ENCODE measurements at regions not wholly inside any gene's neighbourhood (a gene's known extent, or its start where the extent isn't known, plus 50 kb on each side); places are given as distances from the start of the nearest gene placed in this dataset.

DNA sequence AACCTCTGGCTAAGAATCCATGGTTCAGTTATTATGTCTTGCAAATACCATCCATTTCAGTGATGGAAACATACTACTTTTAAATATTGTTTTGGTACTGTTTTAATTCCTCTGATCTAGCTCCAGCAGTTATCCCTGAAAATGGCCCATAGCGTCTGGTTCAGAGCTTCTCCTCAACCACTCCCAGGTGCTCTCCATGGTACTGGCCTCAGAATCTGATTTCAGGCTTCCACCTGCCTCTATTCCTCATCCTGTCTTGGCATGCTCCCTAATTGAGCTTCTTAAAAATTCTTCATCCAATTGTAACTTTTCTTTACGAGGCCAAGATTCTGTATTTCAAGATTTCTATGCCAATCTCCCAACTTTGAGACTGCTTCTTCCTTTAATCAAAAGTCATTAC lies 236.3 kb downstream of the HTR7 start:
- FAIRE-seq = no peak

DNA sequence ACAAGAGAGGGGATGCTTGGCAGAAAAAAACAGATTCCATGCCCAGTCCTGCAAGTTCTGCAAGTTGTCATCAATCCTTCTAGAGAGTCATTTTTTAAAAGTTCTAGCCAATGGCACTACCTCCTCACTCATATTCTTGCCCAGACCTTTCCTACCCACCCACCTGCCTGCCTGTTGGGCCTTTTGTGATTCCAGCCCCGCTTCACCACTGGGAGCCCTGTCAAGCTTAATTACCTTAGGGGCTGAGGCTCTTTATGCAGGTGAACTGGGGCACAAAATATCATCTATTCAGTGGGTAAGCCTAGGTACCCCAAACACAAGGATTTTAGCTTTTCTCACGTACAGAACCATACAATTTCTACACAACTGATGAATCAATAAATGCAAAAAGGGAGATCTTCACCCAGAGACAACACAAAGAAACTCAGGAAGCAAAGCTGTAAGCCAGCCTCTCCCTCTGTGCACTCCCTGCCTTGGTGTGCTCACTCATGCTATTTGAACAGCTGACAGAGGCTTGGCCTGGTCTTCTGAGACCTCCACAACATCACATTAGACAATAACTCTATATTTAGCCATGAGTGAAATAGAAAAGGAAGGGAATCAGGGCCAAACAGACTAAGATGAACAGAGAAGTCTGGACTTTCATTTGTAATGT lies 222.6 kb downstream of the HTR7 start:
- FAIRE-seq = no peak

More for the DNA sequence above, 236.3 kb downstream of the HTR7 start:
- DNase-seq (ENCODE audit: low spot score in 2 of 2) = no peak

GRCh38 chr10:90640756-90641155 lies 217.1 kb downstream of the HTR7 start:
- no peak for DNase-seq (ENCODE audit: low spot score in 2 of 2)
- no peak for FAIRE-seq

More for the DNA sequence above, 222.6 kb downstream of the HTR7 start:
- no peak for DNase-seq (ENCODE audit: low spot score in 2 of 2)

DNA sequence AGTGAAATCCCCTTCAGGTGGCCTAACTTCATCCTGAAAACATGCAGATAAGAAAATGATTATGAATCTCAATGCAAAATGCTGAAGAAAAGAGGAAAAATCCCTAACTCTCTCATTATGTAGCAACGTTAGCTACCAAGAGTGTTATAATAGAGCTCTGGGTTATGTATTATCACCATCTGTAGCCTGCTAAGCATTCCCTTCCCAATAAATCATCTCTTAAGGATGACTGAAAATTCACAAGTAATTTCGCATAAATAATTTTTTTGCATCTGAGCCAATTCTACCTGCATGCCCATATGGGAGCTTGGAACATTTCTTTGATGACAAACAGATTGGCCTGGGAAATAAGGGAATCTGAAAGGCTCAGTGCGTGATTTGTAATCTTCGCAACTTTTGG lies 216.1 kb downstream of the HTR7 start:
- DNase-seq (ENCODE audit: low spot score in 2 of 2) = no peak
- no peak for FAIRE-seq

DNA sequence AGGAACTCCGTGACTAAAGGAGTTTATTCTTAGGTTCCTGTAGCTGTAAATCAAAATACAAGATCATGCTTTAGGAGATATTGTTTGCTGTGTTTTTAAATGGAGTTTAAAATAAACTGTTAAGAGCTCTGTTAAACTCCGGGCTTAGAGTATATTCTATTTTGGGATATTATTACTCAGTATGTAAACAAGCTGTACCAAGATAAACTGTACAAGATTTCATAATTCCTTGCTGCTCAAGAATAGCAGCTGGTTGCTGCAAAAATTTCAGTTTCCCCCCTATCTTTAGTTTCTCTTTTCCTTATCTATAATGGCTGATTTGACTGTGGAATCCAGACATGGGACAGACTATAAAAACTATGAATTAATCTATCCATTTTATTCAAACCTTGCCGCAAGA lies 215.7 kb downstream of the HTR7 start:
- no peak for FAIRE-seq

DNA sequence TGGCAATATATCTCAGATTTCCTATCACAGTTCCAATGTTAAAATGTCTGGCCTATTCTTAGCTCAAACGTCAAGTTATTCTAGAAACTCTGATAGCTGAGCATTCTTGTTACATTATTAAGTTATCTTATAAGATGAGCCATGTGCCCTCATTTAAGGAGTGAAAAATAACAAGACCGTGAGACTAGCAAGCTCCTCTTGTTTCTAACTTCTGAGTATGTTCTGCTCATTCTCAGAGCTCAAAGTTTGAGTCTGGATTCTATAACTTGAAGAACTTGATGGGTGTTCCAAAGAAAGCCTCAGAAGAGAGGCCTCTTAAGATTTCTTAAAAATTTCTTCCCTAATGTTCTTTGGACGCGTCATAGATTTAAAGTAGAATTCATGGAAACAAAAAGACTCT lies 215.2 kb downstream of the HTR7 start:
- no peak for FAIRE-seq
- DNase-seq (ENCODE audit: low spot score in 2 of 2) = no peak

More for the DNA sequence above, 215.7 kb downstream of the HTR7 start:
- DNase-seq (ENCODE audit: low spot score in 2 of 2) = no peak

- no peak for DNase-seq (ENCODE audit: low spot score in 2 of 2)
- FAIRE-seq = no peak
These were observed 213.7 kb downstream of the HTR7 start for GRCh38 chr10:90644165-90644564.

DNA sequence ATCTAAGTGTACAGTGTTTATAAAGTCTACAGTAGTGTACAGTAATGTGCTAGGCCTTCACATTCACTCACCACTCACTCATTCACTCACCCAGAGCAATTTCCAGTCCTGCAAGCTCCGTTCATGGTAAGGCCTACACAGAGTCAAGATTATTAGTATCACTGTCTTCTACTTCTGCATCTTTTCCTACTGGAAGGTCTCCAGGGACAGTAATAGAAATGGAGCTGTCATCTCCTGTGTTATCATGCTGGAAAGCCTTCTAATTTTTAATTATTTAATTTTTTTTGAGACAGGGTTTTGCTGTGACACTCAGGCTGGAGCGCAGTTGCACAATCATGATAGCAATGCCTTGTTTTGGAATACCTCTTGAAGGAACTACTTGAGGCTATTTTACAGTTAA lies 207.0 kb downstream of the HTR7 start:
- DNase-seq (ENCODE audit: low spot score in 2 of 2) = no peak
- FAIRE-seq = no peak

GRCh38 chr10:90652519-90652918 lies 205.3 kb downstream of the HTR7 start:
- FAIRE-seq = no peak
- no peak for DNase-seq (ENCODE audit: low spot score in 2 of 2)

- DNase-seq (ENCODE audit: low spot score in 2 of 2) = no peak
- no peak for FAIRE-seq
These were observed 199.0 kb downstream of the HTR7 start for GRCh38 chr10:90658791-90659190.

DNA sequence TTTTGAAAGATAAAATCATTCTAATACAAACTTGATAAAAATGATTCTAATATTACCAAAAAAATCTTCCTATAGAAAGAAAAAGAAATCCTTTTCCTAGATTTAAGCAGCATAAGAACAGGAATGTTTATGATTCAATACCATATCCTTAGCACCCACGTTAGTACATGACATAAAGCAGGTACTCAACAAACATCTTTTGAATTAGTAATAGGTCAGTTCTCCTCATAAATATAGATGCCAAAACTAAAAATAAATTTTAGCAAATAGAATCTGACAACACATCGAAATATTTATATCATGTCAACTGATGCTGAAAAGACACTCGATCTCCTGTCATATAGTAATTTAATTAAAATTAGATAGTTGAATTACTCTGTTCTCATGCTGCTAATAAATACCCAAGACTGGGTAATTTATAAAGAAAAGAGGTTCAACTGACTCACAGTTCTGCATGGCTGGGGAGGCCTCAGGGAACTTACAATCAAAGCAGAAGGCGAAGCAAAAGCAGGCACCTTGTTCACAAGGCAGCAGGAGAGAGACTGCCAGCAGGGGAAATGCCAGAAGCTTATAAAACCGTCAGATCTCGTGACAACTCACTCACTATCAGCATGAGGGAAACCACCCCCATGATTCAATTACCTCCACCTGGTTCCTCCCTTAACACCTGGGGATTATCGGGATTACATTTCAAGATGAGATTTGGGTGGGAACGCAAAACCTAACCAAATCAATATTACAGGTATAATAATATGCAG lies 191.8 kb downstream of the HTR7 start:
- no peak for DNase-seq (ENCODE audit: low spot score in 2 of 2)

GRCh38 chr10:90674461-90674860 lies 183.4 kb downstream of the HTR7 start:
- DNase-seq (ENCODE audit: low spot score in 2 of 2) (no peak), FAIRE-seq (no peak)

More for the DNA sequence above, 191.8 kb downstream of the HTR7 start:
- no peak for FAIRE-seq

DNA sequence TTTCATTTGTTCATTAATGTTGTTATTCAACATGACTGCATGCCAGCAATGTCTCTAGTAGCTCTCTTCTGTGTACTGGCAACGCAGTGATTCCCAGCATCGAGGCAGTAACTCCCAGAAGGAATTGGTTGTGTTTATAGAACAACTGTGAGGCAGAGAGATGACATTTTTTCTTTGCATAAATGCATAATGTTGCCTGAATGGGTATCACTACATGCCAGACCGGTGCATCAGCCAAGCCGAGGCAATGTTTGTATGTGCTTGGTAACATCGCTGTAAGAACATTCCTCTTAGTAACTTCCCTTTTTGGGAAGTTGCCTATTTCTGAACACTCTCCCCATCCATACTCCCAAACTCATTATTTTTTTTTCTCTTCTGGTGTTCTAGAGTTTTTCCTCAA lies 182.9 kb downstream of the HTR7 start:
- FAIRE-seq = no peak
- DNase-seq (ENCODE audit: low spot score in 2 of 2) = no peak

DNA sequence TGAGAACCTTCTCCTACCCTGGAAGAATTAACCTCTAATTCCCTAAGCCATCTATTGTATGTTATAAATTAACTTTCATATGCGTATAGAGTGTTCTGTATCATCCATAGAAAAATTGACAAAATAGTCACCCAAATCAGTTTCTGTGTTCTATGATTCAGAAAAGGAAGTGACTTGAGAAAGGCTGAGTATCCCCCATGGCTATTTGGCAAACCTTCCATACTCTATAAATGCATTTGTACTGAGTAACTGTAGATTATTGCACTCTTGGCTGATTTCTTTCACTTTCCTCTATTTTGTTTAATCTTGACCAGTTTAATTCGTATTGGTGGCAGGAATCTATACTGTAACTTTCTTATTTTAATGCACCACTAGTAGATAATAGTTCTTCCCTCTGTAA lies 182.2 kb downstream of the HTR7 start:
- FAIRE-seq (no peak), DNase-seq (ENCODE audit: low spot score in 2 of 2) (no peak)

All from frontal cortex (tissue), 3 donors.